ENCODE measurements at regions not wholly inside any gene's neighbourhood (a gene's known extent, or its start where the extent isn't known, plus 50 kb on each side); places are given as distances from the start of the nearest gene placed in this dataset.
"Not testable (repeated sequence)": the region's sequence is repeated elsewhere in the genome, so short reads cannot be mapped to it uniquely, and the experiment has no call there.

DNA sequence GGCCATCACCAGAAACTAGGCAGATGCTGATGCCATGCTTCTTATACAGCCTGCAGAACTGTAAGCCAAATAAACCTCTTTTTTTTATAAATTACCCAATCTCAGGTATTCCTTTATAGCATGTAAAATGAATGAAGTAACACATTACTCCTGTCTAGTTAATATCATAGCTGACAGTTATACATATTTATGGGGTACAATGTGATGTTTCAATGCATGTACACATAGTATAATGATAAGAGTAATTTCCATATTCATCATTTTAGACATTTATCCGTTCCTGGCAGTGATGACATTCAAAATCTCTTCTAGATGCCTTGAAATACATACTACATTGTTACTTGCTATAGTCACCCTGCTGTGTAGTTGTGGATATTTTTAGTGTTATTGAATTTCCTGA, 85.4 kb upstream of the SLC35F3 start:
- Mint-ChIP-seq H3K4me1 (no peaks in the 10 kb centered on the region), H3K36me3 (no peaks in the 10 kb centered on the region)
- no peak overlapping the region for H3K9ac ChIP-seq

DNA sequence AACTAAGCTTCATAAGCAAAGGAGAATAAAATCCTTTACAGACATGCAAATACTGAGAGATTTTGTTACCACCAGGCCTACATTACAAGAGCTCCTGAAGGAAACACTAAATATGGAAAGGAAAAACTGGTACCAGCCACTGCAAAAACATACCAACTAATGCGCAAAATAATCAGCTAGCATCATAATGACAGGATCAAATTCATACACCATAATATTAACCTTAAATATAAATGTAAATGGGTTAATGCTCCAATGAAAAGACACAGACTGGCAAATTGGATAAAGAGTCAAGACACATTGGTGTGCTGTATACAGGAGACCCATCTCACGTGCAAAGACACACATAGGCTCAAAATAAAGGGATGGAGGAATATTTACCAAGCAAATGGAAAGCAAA, 80.3 kb upstream of the SLC35F3 start:
- H4K20me1 ChIP-seq (ENCODE audit: low read depth); H3K4me3 Mint-ChIP-seq; H2AFZ ChIP-seq (replicated peaks); H3K4me2 ChIP-seq; H3K4me3 ChIP-seq; H3K9me3 ChIP-seq (ENCODE audit: low read depth); DNase-seq (ENCODE audit: low spot score); H3K79me2 ChIP-seq (ENCODE audit: low read depth); H3K36me3 Mint-ChIP-seq; H3K27me3 ChIP-seq; H3F3A ChIP-seq (ENCODE audit: low read depth); H3K27ac Mint-ChIP-seq; H3K9ac ChIP-seq; H3K27ac ChIP-seq; H3K36me3 ChIP-seq; H3K4me1 Mint-ChIP-seq; H3K27me3 Mint-ChIP-seq (ENCODE audit: insufficient read depth, low read depth); H3K4me1 ChIP-seq: not testable (repeated sequence)
- peaks cover 13% of the 10 kb centered on the region for H3K9me3 Mint-ChIP-seq

More for the DNA sequence above, 85.4 kb upstream of the SLC35F3 start:
- Histone ChIP-seq H3K27me3 (no peaks in the 10 kb centered on the region), H3K36me3 (no peaks in the 10 kb centered on the region), H4K20me1 (ENCODE audit: low read depth) (no peaks in the 10 kb centered on the region), H3K4me1 (no peaks in the 10 kb centered on the region), H3K4me2 (no peak overlapping the region), H3K4me3 (no peak overlapping the region), H2AFZ (replicated peaks) (no peak overlapping the region), H3F3A (ENCODE audit: low read depth) (no peaks in the 10 kb centered on the region), H3K9me3 (ENCODE audit: low read depth) (no peaks in the 10 kb centered on the region), H3K79me2 (ENCODE audit: low read depth) (no peaks in the 10 kb centered on the region), H3K27ac (no peak overlapping the region)
- no peak for DNase-seq (ENCODE audit: low spot score)
- no peak overlapping the region for H3K27ac Mint-ChIP-seq
- TF ChIP-seq EZH2 (IDR thresholded peaks at IDR 0.05) (no peak), EZH2phosphoT487 (IDR thresholded peaks at IDR 0.05) (no peak), CTCF (IDR thresholded peaks at IDR 0.05) (no peak)
- H3K9me3 Mint-ChIP-seq: no peaks in the 10 kb centered on the region
- no peak overlapping the region for H3K4me3 Mint-ChIP-seq
- H3K27me3 Mint-ChIP-seq (ENCODE audit: insufficient read depth, low read depth): peaks cover 6% of the 10 kb centered on the region

DNA sequence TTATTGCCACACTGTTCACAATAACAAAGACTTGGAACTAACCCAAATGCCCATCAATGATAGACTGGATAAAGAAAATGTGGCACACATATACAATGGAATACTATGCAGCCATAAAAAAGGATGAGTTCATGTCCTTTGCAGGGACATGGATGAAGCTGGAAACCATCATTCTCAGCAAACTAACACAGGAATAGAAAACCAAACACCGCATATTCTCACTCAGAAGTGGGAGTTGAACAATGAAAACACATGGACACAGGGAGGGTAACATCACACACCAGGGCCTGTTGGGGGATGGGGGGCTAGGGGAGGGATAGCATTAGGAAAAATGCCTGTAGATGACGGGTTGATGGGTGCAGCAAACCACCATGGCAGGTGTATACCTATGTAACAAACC, 76.5 kb upstream of the SLC35F3 start:
- H3K4me1 ChIP-seq; H3K4me3 Mint-ChIP-seq; H3F3A ChIP-seq (ENCODE audit: low read depth); H3K4me2 ChIP-seq; H3K36me3 ChIP-seq; H2AFZ ChIP-seq (replicated peaks); H4K20me1 ChIP-seq (ENCODE audit: low read depth); H3K4me3 ChIP-seq; H3K36me3 Mint-ChIP-seq; DNase-seq (ENCODE audit: low spot score); H3K79me2 ChIP-seq (ENCODE audit: low read depth); H3K4me1 Mint-ChIP-seq; H3K27ac ChIP-seq; H3K27me3 Mint-ChIP-seq (ENCODE audit: insufficient read depth, low read depth); H3K27ac Mint-ChIP-seq; H3K9ac ChIP-seq; H3K27me3 ChIP-seq; H3K9me3 ChIP-seq (ENCODE audit: low read depth): not testable (repeated sequence)
- peaks cover 13% of the 10 kb centered on the region for H3K9me3 Mint-ChIP-seq

DNA sequence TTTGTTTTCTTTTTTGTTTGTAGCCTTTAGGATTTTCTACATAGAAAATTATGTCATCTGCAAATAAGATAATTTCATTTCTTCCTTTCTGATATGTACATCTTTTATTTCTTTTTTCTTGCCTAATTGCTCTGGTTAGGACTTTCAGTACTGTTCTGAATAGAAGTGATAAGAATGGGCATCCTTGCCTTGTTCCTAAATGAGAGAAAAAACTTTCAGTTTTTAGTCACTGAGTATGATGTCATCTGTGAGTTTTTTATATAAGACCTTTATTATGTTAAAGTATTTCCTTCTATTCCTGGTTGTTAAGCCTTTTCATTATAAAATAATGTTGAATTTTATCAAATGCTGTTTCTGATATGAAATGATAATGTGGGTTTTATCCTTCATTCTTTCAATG, 76.0 kb upstream of the SLC35F3 start:
- H3K9me3 ChIP-seq (ENCODE audit: low read depth): no peaks in the 10 kb centered on the region
- H3K4me2 ChIP-seq: no peak overlapping the region
- no peaks in the 10 kb centered on the region for H3K79me2 ChIP-seq (ENCODE audit: low read depth)
- no peak overlapping the region for H3K4me3 Mint-ChIP-seq
- H3K4me1 ChIP-seq: no peaks in the 10 kb centered on the region
- DNase-seq (ENCODE audit: low spot score): no peak
- H3K36me3 Mint-ChIP-seq: no peaks in the 10 kb centered on the region
- H3K27me3 Mint-ChIP-seq (ENCODE audit: insufficient read depth, low read depth): peaks cover 4% of the 10 kb centered on the region
- no peaks in the 10 kb centered on the region for H3K27me3 ChIP-seq
- no peak overlapping the region for H3K27ac ChIP-seq
- no peak overlapping the region for H2AFZ ChIP-seq (replicated peaks)
- no peaks in the 10 kb centered on the region for H3K36me3 ChIP-seq
- no peaks in the 10 kb centered on the region for H3F3A ChIP-seq (ENCODE audit: low read depth)
- no peak overlapping the region for H3K4me3 ChIP-seq
- TF ChIP-seq CTCF (IDR thresholded peaks at IDR 0.05): no peak
- no peak for TF ChIP-seq EZH2 (IDR thresholded peaks at IDR 0.05)
- no peak for TF ChIP-seq EZH2phosphoT487 (IDR thresholded peaks at IDR 0.05)
- no peak overlapping the region for H3K27ac Mint-ChIP-seq
- H4K20me1 ChIP-seq (ENCODE audit: low read depth): no peaks in the 10 kb centered on the region
- peaks cover 13% of the 10 kb centered on the region for H3K9me3 Mint-ChIP-seq
- H3K9ac ChIP-seq: no peak overlapping the region
- H3K4me1 Mint-ChIP-seq: no peaks in the 10 kb centered on the region

Data from neural progenitor cell (in vitro differentiated cells).